ENCODE measurements at regions not wholly inside any gene's neighbourhood (a gene's known extent, or its start where the extent isn't known, plus 50 kb on each side); places are given as distances from the start of the nearest gene placed in this dataset.
"Not testable (repeated sequence)": the region's sequence is repeated elsewhere in the genome, so short reads cannot be mapped to it uniquely, and the experiment has no call there.

- not testable (repeated sequence) for H3K9me3 Mint-ChIP-seq; ATAC-seq (replicated peaks); H3K27me3 Mint-ChIP-seq; H3K36me3 Mint-ChIP-seq; H3K27ac Mint-ChIP-seq; H3K4me3 Mint-ChIP-seq; H3K4me1 Mint-ChIP-seq; DNase-seq
Observed at GRCh38 chr2:184168823-184169222, 429.5 kb upstream of the ZNF804A start.

GRCh38 chr2:184169366-184169765 lies 429.0 kb upstream of the ZNF804A start:
- Mint-ChIP-seq H3K27ac (no peak overlapping the region), H3K4me1 (no peaks in the 10 kb centered on the region), H3K27me3 (no peaks in the 10 kb centered on the region), H3K36me3 (no peaks in the 10 kb centered on the region), H3K9me3 (no peaks in the 10 kb centered on the region), H3K4me3 (no peak overlapping the region)
- DNase-seq: no peak
- no peak for ATAC-seq (replicated peaks)

- Mint-ChIP-seq H3K4me3 (no peak overlapping the region), H3K9me3 (no peaks in the 10 kb centered on the region), H3K4me1 (no peaks in the 10 kb centered on the region), H3K27ac (no peak overlapping the region), H3K36me3 (no peaks in the 10 kb centered on the region), H3K27me3 (no peaks in the 10 kb centered on the region)
- no peak for DNase-seq
- ATAC-seq (replicated peaks): no peak
Observed at GRCh38 chr2:184174493-184175104, 423.7 kb upstream of the ZNF804A start.

DNA sequence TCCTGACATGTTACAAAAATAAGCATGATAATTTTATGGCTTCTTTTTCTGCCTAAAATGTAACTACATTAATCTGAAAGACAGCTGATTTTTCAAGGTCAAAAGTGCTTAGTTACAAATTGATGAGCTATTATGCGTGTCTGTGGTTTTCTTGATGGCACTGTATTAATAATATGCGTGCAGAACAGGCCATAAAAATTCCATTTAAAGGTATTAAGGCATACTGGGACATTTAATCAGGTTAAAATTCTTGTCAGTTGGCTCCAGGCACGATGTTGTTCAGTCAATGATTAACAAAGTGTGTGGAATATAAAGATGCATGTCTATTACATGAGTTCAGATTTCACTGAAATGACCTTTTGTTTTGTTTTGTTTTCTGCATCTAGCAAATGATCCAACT lies 420.1 kb upstream of the ZNF804A start:
- Mint-ChIP-seq H3K9me3 (peaks cover 0 to 5% of the 10 kb centered on the region in 2 donors), H3K4me3 (no peak overlapping the region), H3K27ac (no peak overlapping the region), H3K36me3 (no peaks in the 10 kb centered on the region), H3K27me3 (no peaks in the 10 kb centered on the region), H3K4me1 (no peaks in the 10 kb centered on the region)
- DNase-seq: no peak
- no peak for ATAC-seq (replicated peaks)

- Mint-ChIP-seq H3K27ac (no peak overlapping the region), H3K4me3 (no peak overlapping the region), H3K4me1 (no peaks in the 10 kb centered on the region), H3K27me3 (no peaks in the 10 kb centered on the region), H3K36me3 (no peaks in the 10 kb centered on the region), H3K9me3 (peaks cover 5% of the 10 kb centered on the region in 2 donors)
- DNase-seq (no peak), ATAC-seq (replicated peaks) (no peak)
Observed at GRCh38 chr2:184186436-184186835, 411.9 kb upstream of the ZNF804A start.

GRCh38 chr2:184187421-184187971 lies 410.8 kb upstream of the ZNF804A start:
- ATAC-seq (replicated peaks) (no peak), DNase-seq (no peak)
- H3K4me1 Mint-ChIP-seq: no peaks in the 10 kb centered on the region
- H3K36me3 Mint-ChIP-seq: no peaks in the 10 kb centered on the region
- no peak overlapping the region for H3K27ac Mint-ChIP-seq
- no peak overlapping the region for H3K4me3 Mint-ChIP-seq
- peaks cover 2 to 5% of the 10 kb centered on the region in 2 donors for H3K9me3 Mint-ChIP-seq
- H3K27me3 Mint-ChIP-seq: no peaks in the 10 kb centered on the region

- H3K4me3 Mint-ChIP-seq: no peak overlapping the region
- ATAC-seq (replicated peaks): no peak
- H3K9me3 Mint-ChIP-seq: peaks cover 0 to 3% of the 10 kb centered on the region in 2 donors
- DNase-seq: no peak
- H3K27ac Mint-ChIP-seq: no peak overlapping the region
- H3K27me3 Mint-ChIP-seq: no peaks in the 10 kb centered on the region
- no peaks in the 10 kb centered on the region for H3K4me1 Mint-ChIP-seq
- no peaks in the 10 kb centered on the region for H3K36me3 Mint-ChIP-seq
Observed at GRCh38 chr2:184190725-184191124, 407.6 kb upstream of the ZNF804A start.

- Mint-ChIP-seq H3K9me3 (no peaks in the 10 kb centered on the region), H3K27ac (no peak overlapping the region), H3K27me3 (no peaks in the 10 kb centered on the region), H3K4me3 (no peak overlapping the region), H3K36me3 (no peaks in the 10 kb centered on the region), H3K4me1 (no peaks in the 10 kb centered on the region)
- ATAC-seq (replicated peaks) (no peak), DNase-seq (no peak)
Observed at GRCh38 chr2:184192649-184193048, 405.7 kb upstream of the ZNF804A start.

DNA sequence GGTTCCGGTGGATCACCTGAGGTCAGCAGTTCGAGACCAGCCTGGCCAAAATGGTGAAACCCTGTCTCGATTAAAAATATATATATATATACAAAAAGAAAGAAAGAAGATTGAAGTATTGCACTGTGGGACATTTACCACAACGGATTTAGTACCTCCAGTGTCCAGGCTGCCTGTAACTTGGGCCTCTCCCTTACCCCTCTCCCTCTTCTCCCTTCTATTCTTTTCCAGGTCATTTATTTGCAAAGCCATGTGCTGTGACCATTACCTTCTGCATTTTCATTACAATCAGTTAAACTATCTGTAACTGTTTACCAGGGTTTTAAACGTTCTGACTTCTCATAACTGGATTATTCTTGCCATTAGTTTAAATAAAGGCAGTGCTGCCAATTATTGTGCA lies 400.9 kb upstream of the ZNF804A start:
- Mint-ChIP-seq H3K9me3 (peaks cover 0 to 1% of the 10 kb centered on the region in 2 donors), H3K4me1 (no peaks in the 10 kb centered on the region), H3K4me3 (no peak overlapping the region), H3K27ac (no peak overlapping the region), H3K36me3 (no peaks in the 10 kb centered on the region), H3K27me3 (no peaks in the 10 kb centered on the region)
- no peak for DNase-seq
- ATAC-seq (replicated peaks): no peak

DNA sequence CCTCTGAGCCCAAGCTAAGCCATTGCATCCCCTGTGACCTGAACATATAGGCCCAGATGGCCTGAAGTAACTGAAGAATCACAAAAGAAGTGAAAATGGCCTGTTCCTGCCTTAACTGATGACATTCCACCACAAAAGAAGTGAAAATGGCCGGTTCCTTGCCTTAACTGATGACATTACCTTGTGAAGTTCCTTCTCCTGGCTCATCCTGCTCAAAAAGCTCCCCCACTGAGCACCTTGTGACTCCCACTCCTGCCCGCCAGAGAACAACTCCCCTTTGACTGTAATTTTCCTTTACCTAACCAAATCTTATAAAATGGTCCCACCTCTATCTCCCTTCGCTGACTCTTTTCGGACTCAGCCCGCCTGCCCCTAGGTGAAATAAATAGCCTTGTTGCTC lies 399.5 kb upstream of the ZNF804A start:
- not testable (repeated sequence) for H3K9me3 Mint-ChIP-seq; H3K4me3 Mint-ChIP-seq; H3K36me3 Mint-ChIP-seq; H3K27me3 Mint-ChIP-seq; ATAC-seq (replicated peaks); H3K4me1 Mint-ChIP-seq; H3K27ac Mint-ChIP-seq; DNase-seq

DNA sequence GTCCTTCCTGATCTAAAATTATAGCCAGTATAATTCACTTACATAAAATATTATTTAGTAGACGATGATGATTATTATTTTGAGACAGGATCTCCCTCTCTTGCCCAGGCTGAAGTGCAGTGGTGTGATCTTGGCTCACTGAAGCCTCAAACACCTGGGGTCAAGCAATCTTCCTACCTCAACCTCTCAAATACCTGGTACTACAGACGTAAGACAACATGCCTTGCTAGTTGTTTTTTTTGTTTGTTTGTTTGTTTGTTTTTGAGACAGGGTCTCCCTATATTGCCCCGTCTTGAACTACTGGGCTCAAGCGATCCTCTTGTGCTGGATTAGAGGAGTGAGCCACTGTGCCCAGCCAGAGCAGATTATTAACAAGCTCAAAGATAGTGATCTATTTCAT lies 399.1 kb upstream of the ZNF804A start:
- DNase-seq (no peak), ATAC-seq (replicated peaks) (no peak)
- Mint-ChIP-seq H3K4me3 (no peak overlapping the region), H3K9me3 (peaks cover 0 to 1% of the 10 kb centered on the region in 2 donors), H3K27me3 (no peaks in the 10 kb centered on the region), H3K27ac (no peak overlapping the region), H3K36me3 (no peaks in the 10 kb centered on the region), H3K4me1 (no peaks in the 10 kb centered on the region)

DNA sequence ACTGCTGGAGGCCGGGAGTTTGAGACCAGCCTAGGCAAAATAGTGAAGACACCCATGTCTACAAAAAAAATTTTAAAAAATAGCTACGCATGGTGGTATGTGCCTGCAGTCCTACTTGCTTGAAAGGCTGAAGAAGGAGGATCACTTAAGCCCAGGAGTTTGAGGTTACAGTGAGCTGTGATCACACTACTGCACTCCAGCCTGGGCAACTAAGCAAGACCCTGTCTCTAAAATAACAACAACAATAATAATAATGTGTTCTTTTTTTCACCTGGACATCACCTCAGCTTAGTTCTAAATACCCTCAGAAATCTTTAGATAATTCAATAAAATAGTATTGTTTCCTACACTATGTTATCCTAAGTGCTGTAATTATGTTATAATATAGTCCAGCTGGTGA lies 397.1 kb upstream of the ZNF804A start:
- Mint-ChIP-seq H3K4me1 (no peaks in the 10 kb centered on the region), H3K36me3 (no peaks in the 10 kb centered on the region), H3K9me3 (peaks cover 0 to 1% of the 10 kb centered on the region in 2 donors), H3K27me3 (no peaks in the 10 kb centered on the region), H3K27ac (no peak overlapping the region), H3K4me3 (no peak overlapping the region)
- no peak for ATAC-seq (replicated peaks)
- no peak for DNase-seq

GRCh38 chr2:184203661-184204060 lies 394.7 kb upstream of the ZNF804A start:
- Mint-ChIP-seq H3K4me1 (no peaks in the 10 kb centered on the region), H3K36me3 (no peaks in the 10 kb centered on the region), H3K27me3 (no peaks in the 10 kb centered on the region), H3K9me3 (peaks cover 0 to 1% of the 10 kb centered on the region in 2 donors), H3K4me3 (no peak overlapping the region), H3K27ac (no peak overlapping the region)
- DNase-seq: no peak
- ATAC-seq (replicated peaks): no peak

- no peaks in the 10 kb centered on the region for H3K4me1 Mint-ChIP-seq
- DNase-seq: no peak
Observed at GRCh38 chr2:184205048-184205596, 393.2 kb upstream of the ZNF804A start.

DNA sequence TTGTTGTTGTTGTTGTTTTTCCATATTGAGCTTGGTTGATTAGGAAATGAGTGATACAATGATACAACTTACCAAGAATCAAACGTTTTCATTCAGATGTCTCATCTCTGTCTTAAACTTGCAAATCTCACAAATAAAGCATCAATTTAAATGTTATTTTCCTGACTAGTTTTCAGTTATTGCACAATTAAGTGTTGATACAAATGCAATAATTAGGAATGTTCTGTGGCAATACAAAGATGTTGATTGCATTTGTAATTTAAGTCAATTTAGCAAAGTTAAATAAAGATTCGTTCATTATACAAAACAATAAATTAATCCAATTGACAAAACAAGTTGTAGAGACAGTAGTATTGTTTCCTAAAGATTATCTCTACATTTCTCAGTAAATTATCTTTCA lies 392.3 kb upstream of the ZNF804A start:
- DNase-seq (no peak), ATAC-seq (replicated peaks) (no peak)
- no peaks in the 10 kb centered on the region for H3K27me3 Mint-ChIP-seq
- H3K27ac Mint-ChIP-seq: no peak overlapping the region
- no peaks in the 10 kb centered on the region for H3K36me3 Mint-ChIP-seq
- no peaks in the 10 kb centered on the region for H3K4me1 Mint-ChIP-seq
- no peak overlapping the region for H3K4me3 Mint-ChIP-seq
- no peaks in the 10 kb centered on the region for H3K9me3 Mint-ChIP-seq

More at GRCh38 chr2:184205048-184205596, 393.2 kb upstream of the ZNF804A start:
- H3K4me3 Mint-ChIP-seq: no peak overlapping the region
- no peaks in the 10 kb centered on the region for H3K9me3 Mint-ChIP-seq
- no peaks in the 10 kb centered on the region for H3K36me3 Mint-ChIP-seq
- no peak overlapping the region for H3K27ac Mint-ChIP-seq
- H3K27me3 Mint-ChIP-seq: no peaks in the 10 kb centered on the region
- ATAC-seq (replicated peaks): no peak
